Right lobe of liver (tissue), 6 donors: ENCODE measurements at regions not wholly inside any gene's neighbourhood (a gene's known extent, or its start where the extent isn't known, plus 50 kb on each side); places are given as distances from the start of the nearest gene placed in this dataset.

Experiments
- ATAC-seq, 4 donors: fragments of 200-7000 bp; cut with Tn5 transposase; one replicate each; pipeline ENCODE4 v1.9.1; 2020; ENCODE audit warnings: mild to moderate bottlenecking in 4 of 4, moderate library complexity in 4 of 4
- DNase-seq, 3 donors: peaks; one replicate each; pipeline ENCODE4 v3.0.0-alpha.2; 2020
- H3K27ac ChIP-seq, 3 donors: fragments of 200-600 bp; one replicate each; pipeline ENCODE4 v1.8.0; 2022
- H3K27me3 ChIP-seq, 2 donors: fragments of 200-600 bp; one replicate each; pipeline ENCODE4 v1.8.0; 2022
- H3K36me3 ChIP-seq, 4 donors: fragments of 200-600 bp; sonication (generic) in 1 of 4; one replicate each; pipeline versions ENCODE4 v1.5.1 to v1.8.0; 2017 to 2022; ENCODE audit warnings: control low read depth in 1 of 4
- H3K4me1 ChIP-seq, 4 donors: fragments of 200-600 bp; sonication (generic) in 1 of 4; one replicate each; pipeline versions ENCODE4 v1.5.1 to v1.8.0; 2017 to 2022; ENCODE audit warnings: control low read depth in 1 of 4
- H3K4me3 ChIP-seq, 3 donors: fragments of 200-600 bp; one replicate each; pipeline ENCODE4 v1.8.0; 2022
- H3K9me3 ChIP-seq, 4 donors: fragments of 200-600 bp; sonication (generic) in 1 of 4; one replicate each; pipeline versions ENCODE4 v1.5.1 to v1.8.0; 2017 to 2022; ENCODE audit warnings: control low read depth in 1 of 4
- CTCF ChIP-seq, 4 donors: fragments of 200-600 bp in 3 of 4; fragments of 450-650 bp in 1 of 4; IDR thresholded peaks; one replicate each; pipeline versions ENCODE4 v1.5.1 to v1.8.0; 2016 to 2022; ENCODE audit warnings: antibody characterized with exemption in 4 of 4, mild to moderate bottlenecking in 2 of 4
- POLR2A ChIP-seq: fragments of 450-650 bp; IDR thresholded peaks from one replicate; pipeline ENCODE4 v1.6.1; 2017; ENCODE audit warnings: antibody characterized with exemption, mild to moderate bottlenecking
- WGBS: methylation state at CpG from one replicate; pipeline ENCODE4 v1.1.6; 2018; ENCODE audit warnings: low coverage, low lambda C conversion rate; ENCODE audit not compliant: insufficient coverage; ENCODE audit errors: missing lambda C conversion rate; 5-methylcytosine and 5-hydroxymethylcytosine counted together
- intact Hi-C, 2 donors: fragments of 100-400 bp; cut with DNase I; formaldehyde crosslinking; loops; one replicate each; pipeline versions ENCODE4 v1.11.2 to v1.14.1; 2022
- donor health status: DM: no; HTN: yes; CAD: no.
- donor health status: DM: no; HTN: no; CAD: no.
- donor health status: DM: no; HTN: no; CAD: no.
- donor health status: DM: no; HTN: yes; CAD: no.
- donor health status: DM: no; HTN: yes; CAD: no.

- Histone ChIP-seq H3K4me3 (no peak overlapping the region), H3K4me1 (no peaks in the 10 kb centered on the region), H3K9me3 (no peaks in the 10 kb centered on the region), H3K27ac (no peak overlapping the region), H3K27me3 (no peaks in the 10 kb centered on the region), H3K36me3 (no peaks in the 10 kb centered on the region)
- DNase-seq = peak in 2 of 3 donors; percentile 37 to 72
- ATAC-seq = peak; percentile 24 to 95 (median 61)
- TF ChIP-seq CTCF (IDR thresholded peaks at IDR 0.05) (peak in 2 of 4 donors; percentile 7 to 15), POLR2A (no peak)
- intact Hi-C loops = no loop called here
- 35% methylated on average over 4 of the region's 4 CpGs for WGBS
Observed at GRCh38 chr4:113849771-113850170, 88.2 kb upstream of the CAMK2D start.

DNA sequence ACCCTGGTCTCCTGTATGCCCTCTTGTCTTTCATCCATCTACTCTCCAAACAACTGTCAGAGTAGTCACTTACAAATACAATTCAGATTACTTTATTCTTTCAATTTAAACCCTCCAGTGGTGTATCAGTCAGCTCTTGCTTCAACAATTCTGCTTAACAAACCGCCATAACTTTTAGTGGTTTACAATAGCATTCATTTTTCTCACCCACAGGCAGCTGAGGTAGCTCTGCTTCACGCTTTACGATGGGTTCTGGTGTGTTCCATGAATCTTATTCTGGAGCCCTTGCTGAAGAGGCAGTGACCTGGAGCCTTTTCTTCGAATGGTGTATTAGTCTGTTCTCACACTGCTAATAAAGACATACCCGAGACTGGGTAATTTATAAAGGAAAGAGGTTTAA lies 86.2 kb upstream of the CAMK2D start:
- Histone ChIP-seq H3K4me3 (no peak overlapping the region), H3K9me3 (no peaks in the 10 kb centered on the region), H3K36me3 (no peaks in the 10 kb centered on the region), H3K4me1 (no peaks in the 10 kb centered on the region), H3K27ac (no peak overlapping the region), H3K27me3 (no peaks in the 10 kb centered on the region)
- 68% methylated on average over 5 of the region's 5 CpGs for WGBS
- DNase-seq (no peak), ATAC-seq (no peak)
- TF ChIP-seq POLR2A (no peak), CTCF (IDR thresholded peaks at IDR 0.05) (no peak)
- intact Hi-C loops = no loop called here

DNA sequence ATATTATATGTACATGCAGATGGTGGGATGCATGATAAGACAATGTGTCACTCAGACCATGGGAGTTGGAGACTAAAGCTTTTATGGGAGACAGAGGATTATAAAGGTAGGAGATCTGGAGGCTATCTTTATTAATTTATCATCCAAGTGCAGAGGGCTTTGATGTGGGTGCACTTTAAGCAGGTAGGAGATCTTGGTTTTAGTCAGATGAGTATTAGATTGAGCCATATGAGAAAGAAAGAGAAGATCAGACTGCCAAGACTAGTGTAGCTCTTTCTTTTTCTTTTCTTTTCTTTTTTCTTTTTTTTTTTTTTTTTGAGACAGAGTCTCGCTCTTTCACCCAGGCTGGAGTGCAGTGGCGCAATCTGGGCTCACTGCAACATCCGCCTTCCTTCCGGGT lies 84.9 kb upstream of the CAMK2D start:
- DNase-seq (no peak), ATAC-seq (no peak)
- Histone ChIP-seq H3K4me3 (no peak overlapping the region), H3K4me1 (no peaks in the 10 kb centered on the region), H3K27me3 (no peaks in the 10 kb centered on the region), H3K36me3 (no peaks in the 10 kb centered on the region), H3K9me3 (no peaks in the 10 kb centered on the region), H3K27ac (no peak overlapping the region)
- WGBS = 88% methylated on average over 4 of the region's 4 CpGs
- intact Hi-C loops = no loop called here
- TF ChIP-seq POLR2A = no peak

DNA sequence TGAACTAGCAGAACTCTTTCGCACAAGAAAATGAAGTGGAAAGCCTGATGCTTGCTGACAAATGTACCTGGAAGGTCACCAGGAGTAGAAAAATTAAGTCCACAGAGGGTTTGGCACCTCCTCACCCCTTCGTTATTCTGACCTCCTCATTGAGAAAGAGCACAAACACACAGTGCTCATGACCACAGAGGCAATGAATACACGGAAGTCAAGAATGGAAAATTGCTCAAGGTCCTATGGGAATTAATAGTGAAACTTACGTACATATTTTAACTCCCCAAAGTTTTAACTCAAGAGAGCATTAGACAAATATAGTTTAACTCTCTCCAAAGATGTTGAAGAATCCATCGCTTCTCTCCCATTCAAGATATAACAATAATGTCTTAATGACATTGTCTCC lies 83.6 kb upstream of the CAMK2D start:
- DNase-seq (no peak), ATAC-seq (no peak)
- H3K36me3 ChIP-seq = no peaks in the 10 kb centered on the region
- TF ChIP-seq POLR2A (no peak), CTCF (IDR thresholded peaks at IDR 0.05) (no peak)
- H3K27ac ChIP-seq = no peak overlapping the region
- H3K9me3 ChIP-seq = no peaks in the 10 kb centered on the region
- no peak overlapping the region for H3K4me3 ChIP-seq
- intact Hi-C loops = no loop called here
- WGBS = 73% methylated on average over 5 of the region's 5 CpGs
- no peaks in the 10 kb centered on the region for H3K4me1 ChIP-seq
- H3K27me3 ChIP-seq = no peaks in the 10 kb centered on the region

- Histone ChIP-seq H3K9me3 (no peaks in the 10 kb centered on the region), H3K36me3 (no peaks in the 10 kb centered on the region), H3K4me3 (no peak overlapping the region), H3K27ac (no peak overlapping the region), H3K27me3 (no peaks in the 10 kb centered on the region), H3K4me1 (no peaks in the 10 kb centered on the region)
- ATAC-seq = no peak
- intact Hi-C loops = no loop called here
- 41% methylated on average over 2 of the region's 2 CpGs for WGBS
- TF ChIP-seq CTCF (IDR thresholded peaks at IDR 0.05) = no peak
- no peak for TF ChIP-seq POLR2A
- DNase-seq = no peak
Observed at GRCh38 chr4:113844369-113844768, 82.8 kb upstream of the CAMK2D start.
